ENCODE measurements at regions not wholly inside any gene's neighbourhood (a gene's known extent, or its start where the extent isn't known, plus 50 kb on each side); places are given as distances from the start of the nearest gene placed in this dataset.
"Not testable (repeated sequence)": the region's sequence is repeated elsewhere in the genome, so short reads cannot be mapped to it uniquely, and the experiment has no call there.

DNA sequence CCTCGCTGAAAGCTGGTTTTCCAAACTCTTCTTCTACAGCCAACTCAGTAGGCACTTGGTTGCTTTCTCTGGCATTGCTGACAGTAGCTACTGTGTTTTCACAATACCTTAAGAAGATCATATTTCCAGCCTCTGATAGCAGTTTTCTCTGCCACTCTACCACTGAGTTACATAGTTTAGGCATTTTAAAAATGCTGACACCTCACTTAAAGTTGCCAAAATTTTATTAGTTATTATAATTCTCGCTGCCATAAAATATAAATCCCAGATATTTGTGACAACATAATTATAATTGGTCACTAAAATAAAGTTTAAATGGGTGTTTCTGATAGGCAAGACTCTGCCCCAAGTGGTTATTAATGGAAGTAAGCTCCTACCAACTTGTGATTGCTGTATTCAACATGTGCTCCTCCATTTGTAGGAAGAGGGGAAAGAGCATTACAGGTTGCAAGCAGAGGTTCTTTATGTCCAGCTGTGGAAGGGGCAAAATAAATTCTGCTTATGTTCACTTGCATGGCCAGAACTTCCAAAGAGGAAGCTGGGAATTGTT lies 1202.8 kb downstream of the CNTNAP5 start:
- no peak for DNase-seq

DNA sequence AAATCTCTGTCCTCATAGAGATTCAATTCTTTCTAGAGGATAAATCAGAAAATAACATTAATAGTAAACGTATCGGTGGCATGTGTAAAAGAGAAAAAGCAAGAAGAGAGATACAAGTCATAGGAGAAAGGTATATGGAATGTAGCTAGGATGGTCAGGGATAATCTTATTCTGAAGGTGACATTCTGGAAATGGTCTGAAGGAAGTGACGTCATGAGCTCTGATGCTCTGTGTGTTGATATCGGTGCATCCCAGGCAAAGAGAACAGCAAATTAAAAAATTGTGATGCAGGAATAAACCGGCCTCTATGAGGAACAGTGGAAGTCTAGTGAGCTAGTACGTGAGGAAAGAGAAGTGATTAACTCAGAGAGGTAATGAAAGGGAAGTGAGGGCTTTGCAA lies 1215.8 kb downstream of the CNTNAP5 start:
- no peak for DNase-seq

DNA sequence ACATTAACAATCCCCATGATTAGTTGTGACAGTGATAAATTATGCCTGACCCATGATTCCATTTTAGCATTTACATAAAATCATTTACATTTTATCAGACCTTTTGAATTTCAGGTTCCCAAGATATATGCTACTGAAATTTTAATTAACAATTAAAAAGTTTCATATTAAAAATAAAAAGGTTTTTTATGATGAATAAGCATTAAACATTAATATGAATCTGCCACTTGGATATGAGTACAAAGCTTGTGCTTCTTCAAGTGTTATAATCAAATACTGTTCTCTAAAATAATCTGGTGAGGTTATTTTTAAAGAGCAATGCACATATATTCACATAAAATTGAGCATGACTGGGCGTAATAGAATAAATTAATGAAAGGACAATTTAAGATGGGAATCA lies 1218.0 kb downstream of the CNTNAP5 start:
- DNase-seq: no peak

GRCh38 chr2:125254010-125254409 lies 1228.9 kb downstream of the CNTNAP5 start:
- no peak for DNase-seq

GRCh38 chr2:125259451-125259850 lies 1234.4 kb downstream of the CNTNAP5 start:
- no peak for DNase-seq

DNA sequence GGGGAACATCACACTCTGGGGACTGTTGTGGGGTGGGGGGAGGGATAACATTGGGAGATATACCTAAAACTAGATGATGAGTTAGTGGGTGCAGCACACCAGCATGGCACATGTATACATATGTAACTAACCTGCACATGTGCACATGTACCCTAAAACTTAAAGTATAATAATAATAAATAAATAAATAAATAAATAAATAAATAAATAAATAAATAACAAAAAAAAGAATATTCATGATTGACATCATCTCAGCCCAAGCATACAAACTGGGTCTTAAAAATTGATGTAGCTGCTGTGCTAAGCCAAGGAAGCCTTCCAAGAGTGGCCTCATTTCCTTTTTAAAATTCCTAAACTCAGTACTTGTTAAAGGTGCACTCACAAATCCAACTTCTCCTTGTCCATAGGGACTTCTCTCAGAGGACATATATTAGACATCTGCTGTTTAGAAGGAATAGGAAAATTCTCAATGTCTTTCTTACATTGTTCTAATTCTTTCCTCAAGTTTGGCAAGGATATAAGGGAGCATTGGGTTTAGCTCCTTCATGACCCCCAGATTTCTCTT lies 1235.4 kb downstream of the CNTNAP5 start:
- DNase-seq: not testable (repeated sequence)

DNA sequence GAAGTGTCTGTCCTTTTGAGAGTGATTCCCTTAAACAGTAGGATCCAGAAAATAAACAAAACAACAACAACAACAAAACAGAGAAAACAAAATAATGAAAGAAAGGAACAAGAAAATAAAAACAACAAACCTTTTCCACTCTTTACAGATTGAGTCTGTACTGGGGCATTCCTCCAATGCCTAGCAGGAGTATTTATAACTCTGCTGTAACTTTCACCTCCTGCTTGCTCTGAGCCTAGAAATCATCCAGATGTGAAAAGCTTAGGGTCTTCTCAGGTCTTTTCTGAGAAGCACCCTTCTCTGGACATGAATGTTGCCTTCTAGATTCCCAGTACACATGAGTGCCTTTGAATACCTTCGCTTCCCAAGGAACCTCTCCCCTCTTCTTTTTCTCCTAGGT lies 1239.4 kb downstream of the CNTNAP5 start:
- no peak for DNase-seq

DNA sequence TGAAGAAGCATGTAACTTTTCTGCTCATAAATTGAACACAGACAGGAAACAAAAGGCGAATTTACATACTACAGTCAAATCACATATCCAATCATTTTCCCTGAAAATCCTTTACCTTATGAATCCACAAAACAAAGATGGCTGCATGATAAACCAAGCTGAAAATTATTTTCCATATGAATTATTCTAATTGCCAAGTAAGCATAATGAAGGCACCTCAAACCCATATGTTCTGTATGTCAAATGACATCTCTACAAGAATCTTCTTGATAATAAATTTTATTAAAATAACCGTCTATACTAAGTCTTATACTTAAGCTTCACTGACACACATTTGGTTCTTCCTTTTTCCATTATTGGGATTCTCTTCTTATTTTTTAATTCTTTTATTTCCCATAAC lies 1242.6 kb downstream of the CNTNAP5 start:
- no peak for DNase-seq

- no peak for DNase-seq
Observed at GRCh38 chr2:125272651-125273050, 1247.6 kb downstream of the CNTNAP5 start.

- DNase-seq: no peak
Observed at GRCh38 chr2:125274718-125275117, 1249.6 kb downstream of the CNTNAP5 start.

GRCh38 chr2:125280265-125280664 lies 1255.2 kb downstream of the CNTNAP5 start:
- DNase-seq: no peak

DNA sequence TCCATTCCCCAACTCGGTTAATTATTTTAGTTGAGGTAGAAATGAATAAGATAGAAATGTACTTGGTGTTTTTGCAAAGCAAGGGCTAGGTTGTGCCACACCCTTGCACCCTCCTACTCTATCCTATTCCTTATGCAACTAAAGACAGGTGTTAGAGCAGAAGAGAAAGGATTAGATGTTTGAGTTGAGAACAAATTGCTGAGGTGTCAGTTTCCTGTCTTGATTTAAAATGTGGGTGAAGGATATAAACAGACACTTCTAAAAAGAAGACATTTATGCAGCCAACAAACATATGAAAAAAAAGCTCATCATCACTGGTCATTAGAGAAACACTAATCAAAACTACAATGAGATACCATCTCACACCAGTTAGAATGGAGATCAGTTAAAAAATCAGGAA lies 1256.2 kb downstream of the CNTNAP5 start:
- DNase-seq: no peak

DNA sequence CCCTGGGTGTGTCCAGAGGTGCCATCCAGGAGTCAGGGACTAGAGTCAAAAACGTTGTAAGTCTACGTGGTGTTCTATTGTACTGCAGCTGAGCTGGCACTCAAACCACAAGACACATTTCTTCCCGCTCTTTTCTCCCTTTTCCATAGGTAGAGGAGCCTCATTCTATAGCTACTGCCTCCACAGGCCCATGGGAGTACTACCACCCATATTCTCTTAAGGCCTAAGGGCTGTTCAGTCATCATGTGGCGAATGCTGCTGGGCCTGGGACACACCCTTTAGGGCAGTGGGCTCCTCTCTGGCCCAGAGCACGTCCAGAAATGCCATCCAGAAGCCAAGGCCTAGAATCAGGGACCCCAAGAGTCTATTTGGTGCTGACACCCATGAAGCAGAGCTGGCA lies 1271.7 kb downstream of the CNTNAP5 start:
- no peak for DNase-seq

DNA sequence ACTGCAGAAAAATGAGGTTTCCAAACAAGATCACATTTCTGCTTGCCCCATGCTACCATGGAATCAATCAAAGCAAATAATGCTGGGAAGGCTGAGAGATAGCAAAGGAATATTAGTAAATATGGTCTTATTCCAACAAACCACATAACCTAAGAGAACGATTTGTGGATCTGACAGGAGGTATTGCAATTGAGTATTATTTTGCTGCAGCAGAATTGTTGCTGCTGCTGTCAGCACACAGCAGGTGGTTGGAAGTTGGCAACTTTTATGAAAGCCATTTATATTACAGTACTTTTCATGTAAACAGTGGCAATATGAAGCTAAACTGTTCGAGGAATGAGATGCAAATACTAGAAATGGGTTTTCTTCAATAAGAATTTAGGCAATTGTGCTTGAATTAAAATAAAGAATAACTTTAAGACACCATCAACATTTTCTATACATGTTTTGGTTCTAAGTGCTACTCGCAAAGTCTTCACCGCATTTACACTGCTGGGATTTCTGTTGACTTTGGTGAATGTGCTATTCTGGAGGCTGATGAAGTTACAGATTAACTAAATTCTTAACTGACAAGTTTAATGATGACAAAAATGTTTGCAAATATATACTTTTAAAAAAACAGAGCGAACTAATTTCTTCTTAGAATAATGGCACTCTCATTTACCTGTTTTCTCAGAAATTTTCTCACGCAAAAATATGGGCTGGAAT lies 1285.7 kb downstream of the CNTNAP5 start:
- DNase-seq: no peak

GRCh38 chr2:125312342-125312741 lies 1287.3 kb downstream of the CNTNAP5 start:
- DNase-seq: no peak

DNA sequence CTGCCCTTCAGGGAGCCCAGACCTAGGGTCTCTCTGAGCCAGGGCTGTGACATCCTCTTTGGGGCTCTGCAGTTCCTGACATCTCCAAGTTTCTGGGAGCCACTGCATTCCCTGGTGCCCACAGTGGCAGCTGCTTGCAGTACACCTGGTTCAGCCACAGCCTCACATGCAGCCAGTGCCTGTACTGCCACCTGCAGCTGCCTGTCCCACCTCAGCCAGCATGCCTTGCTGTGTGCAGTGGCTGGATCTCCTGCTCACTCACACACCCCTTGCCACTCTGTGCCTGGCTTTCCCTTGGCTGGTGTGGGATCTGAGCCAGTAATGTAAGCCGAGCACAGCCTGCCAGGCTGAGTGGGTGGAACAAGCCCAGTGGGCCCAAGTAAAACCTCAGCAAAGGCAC lies 1288.7 kb downstream of the CNTNAP5 start:
- no peak for DNase-seq

GRCh38 chr2:125318740-125319139 lies 1293.7 kb downstream of the CNTNAP5 start:
- DNase-seq: no peak

GRCh38 chr2:125324273-125324672 lies 1299.2 kb downstream of the CNTNAP5 start:
- DNase-seq: no peak

DNA sequence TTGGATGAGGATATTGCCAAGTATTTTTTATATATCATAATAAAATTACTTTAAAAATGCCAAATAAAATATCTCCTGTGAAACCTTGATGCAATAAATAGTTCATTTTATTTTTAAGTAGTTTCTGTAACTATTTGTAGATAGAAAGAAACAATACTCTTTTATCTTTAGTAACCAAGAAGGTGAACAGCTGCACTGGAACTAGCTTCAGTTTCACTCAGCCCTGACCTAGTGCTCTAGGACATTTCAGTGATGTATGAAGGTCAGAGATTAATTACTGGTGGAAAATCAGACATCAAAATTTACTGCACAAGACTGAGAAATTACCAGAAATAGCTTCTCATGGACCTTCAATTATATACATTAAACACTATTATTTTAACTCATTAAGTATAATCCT lies 1305.0 kb downstream of the CNTNAP5 start:
- DNase-seq: no peak

DNA sequence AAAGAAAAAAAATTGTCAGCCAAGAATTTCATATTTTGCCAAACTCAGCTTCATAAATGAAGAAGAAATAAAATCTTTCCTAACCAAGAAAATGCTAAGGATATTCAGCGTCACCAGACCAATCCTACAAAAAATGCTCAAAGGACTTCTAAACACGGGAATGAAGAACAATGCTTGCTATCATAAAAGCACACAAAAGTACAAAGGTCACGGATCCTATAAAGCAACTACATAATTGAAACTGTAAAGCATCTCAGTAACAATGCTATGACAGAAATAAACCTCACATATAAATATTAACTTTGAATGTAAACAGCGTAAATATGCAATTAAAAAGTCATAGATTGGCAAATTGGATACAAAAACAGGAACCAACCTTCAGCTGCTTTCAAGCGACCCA lies 1314.6 kb upstream of the GYPC start:
- DNase-seq: no peak

DNA sequence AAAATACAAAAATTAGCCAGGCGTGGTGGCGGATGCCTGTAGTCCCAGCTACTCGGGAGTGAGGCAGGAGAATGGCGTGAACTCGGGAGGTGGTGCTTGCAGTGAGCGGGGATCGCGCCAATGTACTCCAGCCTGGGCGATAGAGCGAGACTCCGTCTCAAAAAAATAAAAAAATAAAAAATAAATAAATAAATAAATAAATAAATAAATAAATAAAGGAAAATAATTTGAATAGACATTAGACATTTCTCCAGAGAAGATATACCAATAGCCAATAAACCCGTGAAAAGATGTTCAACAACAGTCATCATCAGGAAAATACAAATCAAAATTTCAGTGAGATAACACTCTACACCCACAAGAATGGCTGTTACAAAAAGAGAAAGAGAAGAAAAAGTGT lies 1302.4 kb upstream of the GYPC start:
- DNase-seq: not testable (repeated sequence)

GRCh38 chr2:125364192-125364983 lies 1291.6 kb upstream of the GYPC start:
- DNase-seq: no peak

GRCh38 chr2:125364984-125365265 lies 1291.0 kb upstream of the GYPC start:
- no peak for DNase-seq

- no peak for DNase-seq
Observed at GRCh38 chr2:125371867-125372266, 1284.1 kb upstream of the GYPC start.
